DOHH2 (cell line): ENCODE measurements at regions not wholly inside any gene's neighbourhood (a gene's known extent, or its start where the extent isn't known, plus 50 kb on each side); places are given as distances from the start of the nearest gene placed in this dataset.

ENCODE experiments used
- H3F3A ChIP-seq: fragments of 200-600 bp; sonication (generic), shearing (Covaris generic); 2 replicates; pipeline ENCODE4 v1.6.0; 2016; ENCODE audit warnings: antibody characterized with exemption, mild to moderate bottlenecking; ENCODE audit not compliant: control insufficient read depth, insufficient read depth
- H3K27ac ChIP-seq: fragments of 200-600 bp; sonication (generic); 2 replicates; pipeline ENCODE4 v1.5.1; 2014; ENCODE audit warnings: low read depth, mild to moderate bottlenecking, low read length, moderate library complexity
- H3K27me3 ChIP-seq: fragments of 200-600 bp; sonication (generic); 2 replicates; pipeline ENCODE4 v1.6.1; 2014; ENCODE audit warnings: mild to moderate bottlenecking, low read length, mixed read lengths; ENCODE audit not compliant: control insufficient read depth
- H3K36me3 ChIP-seq: fragments of 200-600 bp; sonication (generic); 2 replicates; pipeline ENCODE4 v1.6.1; 2014; ENCODE audit warnings: mild to moderate bottlenecking, low read length, moderate library complexity, mixed read lengths; ENCODE audit not compliant: control insufficient read depth
- H3K4me1 ChIP-seq: fragments of 200-600 bp; sonication (generic); 2 replicates; pipeline ENCODE4 v1.6.1; 2014; ENCODE audit warnings: mild to moderate bottlenecking, low read length, mixed read lengths; ENCODE audit not compliant: control insufficient read depth
- H3K4me2 ChIP-seq: fragments of 200-600 bp; sonication (generic); 2 replicates; pipeline ENCODE4 v1.6.0; 2014; ENCODE audit warnings: mild to moderate bottlenecking, low read length, moderate library complexity
- H3K4me3 ChIP-seq: fragments of 200-600 bp; sonication (generic); 2 replicates; pipeline ENCODE4 v1.5.1; 2014; ENCODE audit warnings: mild to moderate bottlenecking, low read length, mixed read lengths
- H3K79me2 ChIP-seq: fragments of 200-600 bp; sonication (generic); 2 replicates; pipeline ENCODE4 v1.6.1; 2014; ENCODE audit warnings: mild to moderate bottlenecking, low read length, mixed read lengths; ENCODE audit not compliant: control insufficient read depth
- H3K9me2 ChIP-seq: fragments of 200-600 bp; sonication (generic); replicated peaks from 2 replicates; pipeline ENCODE4 v1.6.1; 2014; ENCODE audit warnings: mild to moderate bottlenecking, low read length, mixed read lengths; ENCODE audit not compliant: control insufficient read depth
- H3K9me3 ChIP-seq: fragments of 200-600 bp; sonication (generic); 2 replicates; pipeline ENCODE4 v1.6.1; 2014; ENCODE audit warnings: antibody characterized with exemption, low read length, mixed read lengths; ENCODE audit not compliant: control insufficient read depth, insufficient read depth
- H4K20me1 ChIP-seq: fragments of 200-600 bp; sonication (generic); 2 replicates; pipeline ENCODE4 v1.6.0; 2014; ENCODE audit warnings: low read depth, mild to moderate bottlenecking, antibody characterized with exemption, low read length, moderate library complexity; ENCODE audit not compliant: control insufficient read depth, insufficient read depth
- EZH2phosphoT487 ChIP-seq: fragments of 200-600 bp; sonication (generic); IDR thresholded peaks from 2 replicates; pipeline ENCODE4 v1.6.1; 2017; ENCODE audit warnings: borderline replicate concordance, mild to moderate bottlenecking, antibody characterized with exemption, low read length, moderate library complexity, mixed read lengths
- TF ChIP-seq, protein P1 (sequence below): fragments of 200-600 bp; sonication (generic); IDR thresholded peaks from one replicate; pipeline ENCODE4 v1.5.1; 2014; ENCODE audit warnings: antibody characterized with exemption, mild to moderate bottlenecking, low read depth, low read length; ENCODE audit not compliant: poor library complexity, severe bottlenecking

DNA sequence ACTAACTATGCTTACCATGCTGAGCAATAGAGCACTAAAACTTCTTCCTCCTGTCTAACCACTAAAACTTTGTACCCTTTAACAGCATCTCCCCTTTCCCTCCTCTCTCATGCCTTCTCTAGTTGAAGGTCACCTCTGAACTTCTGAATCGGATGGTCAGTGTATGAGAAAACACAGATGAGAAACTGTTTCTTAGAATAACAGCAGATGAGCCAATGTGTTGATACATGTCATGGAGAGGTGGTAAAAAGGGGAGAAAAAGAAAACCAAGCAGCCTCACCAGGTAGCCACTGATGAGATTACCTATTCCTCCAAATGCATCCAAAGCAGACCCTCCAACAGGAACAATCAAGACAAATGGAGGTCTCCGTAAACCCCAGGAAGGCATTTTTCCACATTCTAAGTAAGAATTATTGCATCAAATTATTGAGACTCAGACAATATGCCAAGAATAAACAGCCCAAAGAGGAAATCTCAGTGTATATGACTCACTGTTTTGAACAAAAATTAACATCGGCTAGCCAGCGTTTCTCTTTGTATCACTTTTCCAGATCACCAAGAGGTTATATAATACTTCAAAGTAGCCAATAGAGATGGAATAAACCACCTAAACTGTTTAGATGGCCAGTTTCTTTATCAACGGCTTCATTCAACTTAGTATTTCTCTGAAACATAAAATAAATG lies 793.3 kb upstream of the SOX9 start:
- no peaks in the 10 kb centered on the region for H3K9me3 ChIP-seq
- no peaks in the 10 kb centered on the region for H3K27me3 ChIP-seq
- H3K4me2 ChIP-seq = no peak overlapping the region
- no peaks in the 10 kb centered on the region for H3K4me1 ChIP-seq
- H4K20me1 ChIP-seq = no peaks in the 10 kb centered on the region
- no peaks in the 10 kb centered on the region for H3K9me2 ChIP-seq
- no peak overlapping the region for H3K4me3 ChIP-seq
- no peak overlapping the region for H3K27ac ChIP-seq
- no peaks in the 10 kb centered on the region for H3F3A ChIP-seq
- no peak for TF ChIP-seq EZH2phosphoT487
- TF ChIP-seq, protein P1, sequence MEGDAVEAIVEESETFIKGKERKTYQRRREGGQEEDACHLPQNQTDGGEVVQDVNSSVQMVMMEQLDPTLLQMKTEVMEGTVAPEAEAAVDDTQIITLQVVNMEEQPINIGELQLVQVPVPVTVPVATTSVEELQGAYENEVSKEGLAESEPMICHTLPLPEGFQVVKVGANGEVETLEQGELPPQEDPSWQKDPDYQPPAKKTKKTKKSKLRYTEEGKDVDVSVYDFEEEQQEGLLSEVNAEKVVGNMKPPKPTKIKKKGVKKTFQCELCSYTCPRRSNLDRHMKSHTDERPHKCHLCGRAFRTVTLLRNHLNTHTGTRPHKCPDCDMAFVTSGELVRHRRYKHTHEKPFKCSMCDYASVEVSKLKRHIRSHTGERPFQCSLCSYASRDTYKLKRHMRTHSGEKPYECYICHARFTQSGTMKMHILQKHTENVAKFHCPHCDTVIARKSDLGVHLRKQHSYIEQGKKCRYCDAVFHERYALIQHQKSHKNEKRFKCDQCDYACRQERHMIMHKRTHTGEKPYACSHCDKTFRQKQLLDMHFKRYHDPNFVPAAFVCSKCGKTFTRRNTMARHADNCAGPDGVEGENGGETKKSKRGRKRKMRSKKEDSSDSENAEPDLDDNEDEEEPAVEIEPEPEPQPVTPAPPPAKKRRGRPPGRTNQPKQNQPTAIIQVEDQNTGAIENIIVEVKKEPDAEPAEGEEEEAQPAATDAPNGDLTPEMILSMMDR = no peak
- no peaks in the 10 kb centered on the region for H3K79me2 ChIP-seq
- H3K36me3 ChIP-seq = no peaks in the 10 kb centered on the region

DNA sequence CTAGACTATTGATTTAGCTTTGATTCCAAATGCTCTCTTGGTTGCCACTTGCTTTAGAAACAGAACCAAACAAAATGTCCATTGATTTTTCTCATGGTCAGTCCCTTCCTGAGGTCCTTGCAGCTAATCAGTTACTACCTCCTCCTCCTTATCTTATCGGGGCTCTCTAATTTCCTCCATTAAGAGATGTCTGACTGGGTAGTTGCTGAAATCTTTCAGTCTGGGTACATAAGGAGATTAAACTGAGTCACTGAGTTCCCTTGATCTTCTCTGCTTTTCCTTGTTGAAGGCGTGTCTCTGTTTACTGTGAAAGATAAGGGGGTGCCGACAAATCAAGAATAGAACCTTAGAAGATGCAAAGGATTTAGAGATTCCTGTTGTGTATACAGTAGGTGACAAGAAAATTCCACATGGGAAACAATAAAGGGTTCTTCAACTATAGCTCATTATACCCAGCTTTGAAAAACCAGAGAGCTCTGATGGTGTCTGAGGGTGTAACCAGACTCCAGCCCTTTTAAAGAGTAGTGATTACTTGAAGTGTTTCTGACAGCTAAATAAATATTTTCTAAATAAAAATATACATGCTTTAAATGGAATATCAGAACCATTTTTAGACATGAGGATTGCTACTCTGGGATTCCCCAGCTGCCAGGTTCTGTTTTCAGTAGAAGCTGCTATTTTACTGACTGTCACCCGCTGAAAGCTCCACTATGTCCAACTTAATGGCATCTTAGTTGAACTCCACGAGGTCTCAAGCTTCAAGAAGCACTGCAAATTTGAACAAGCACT lies 791.3 kb upstream of the SOX9 start:
- TF ChIP-seq EZH2phosphoT487 = no peak
- TF ChIP-seq, protein P1 = no peak
- no peak overlapping the region for H3K4me2 ChIP-seq
- no peak overlapping the region for H3K27ac ChIP-seq
- H3K4me1 ChIP-seq = no peaks in the 10 kb centered on the region
- no peak overlapping the region for H3K4me3 ChIP-seq
- no peaks in the 10 kb centered on the region for H3K79me2 ChIP-seq
- H4K20me1 ChIP-seq = no peaks in the 10 kb centered on the region
- H3K36me3 ChIP-seq = no peaks in the 10 kb centered on the region
- H3K9me2 ChIP-seq = no peaks in the 10 kb centered on the region
- H3K27me3 ChIP-seq = no peaks in the 10 kb centered on the region
- no peaks in the 10 kb centered on the region for H3K9me3 ChIP-seq
- H3F3A ChIP-seq = no peaks in the 10 kb centered on the region

DNA sequence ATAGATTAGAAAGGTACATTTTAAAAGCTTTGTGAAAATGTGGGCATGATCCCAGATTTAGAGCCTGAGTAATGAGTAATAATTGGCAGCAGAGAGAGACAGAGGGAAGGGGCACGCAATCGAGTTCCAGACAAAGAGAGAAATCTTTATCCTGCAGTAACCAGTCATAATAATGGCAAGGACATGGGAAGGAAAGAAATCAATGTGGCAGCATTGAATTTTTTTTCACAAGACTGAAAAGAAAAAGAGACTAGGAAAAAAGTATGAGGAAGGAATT lies 790.8 kb upstream of the SOX9 start:
- no peaks in the 10 kb centered on the region for H3K36me3 ChIP-seq
- H3F3A ChIP-seq = no peaks in the 10 kb centered on the region
- no peaks in the 10 kb centered on the region for H4K20me1 ChIP-seq
- H3K27me3 ChIP-seq = no peaks in the 10 kb centered on the region
- H3K4me1 ChIP-seq = no peaks in the 10 kb centered on the region
- no peak for TF ChIP-seq EZH2phosphoT487
- TF ChIP-seq, protein P1 = no peak
- H3K79me2 ChIP-seq = no peaks in the 10 kb centered on the region
- no peaks in the 10 kb centered on the region for H3K9me2 ChIP-seq
- H3K4me2 ChIP-seq = no peak overlapping the region
- no peaks in the 10 kb centered on the region for H3K9me3 ChIP-seq
- H3K4me3 ChIP-seq = no peak overlapping the region
- H3K27ac ChIP-seq = no peak overlapping the region
